ENCODE measurements at regions not wholly inside any gene's neighbourhood (a gene's known extent, or its start where the extent isn't known, plus 50 kb on each side); places are given as distances from the start of the nearest gene placed in this dataset.

- Histone ChIP-seq H2BK20ac (ENCODE audit: low read depth, low read length, poor library complexity, severe bottlenecking) (no peak overlapping the region), H3K4me1 (ENCODE audit: insufficient read depth, low read length) (peaks cover 3% of the 10 kb centered on the region; the same call in 1 of the 2 replicates), H4K91ac (ENCODE audit: insufficient read length, low read depth, low read length) (no peak overlapping the region), H3K14ac (ENCODE audit: insufficient read depth, low read length) (no peak overlapping the region), H3K23ac (ENCODE audit: insufficient read length, low read depth, low read length) (no peak overlapping the region), H3K27ac (ENCODE audit: insufficient read length, low read depth, low read length) (no peak overlapping the region), H2BK120ac (ENCODE audit: low read depth, low read length, poor library complexity, severe bottlenecking) (no peak overlapping the region), H4K20me1 (ENCODE audit: control insufficient read depth, insufficient read depth, insufficient read length) (no peaks in the 10 kb centered on the region), H3K4ac (ENCODE audit: low read depth, low read length) (no peak overlapping the region), H3K9ac (ENCODE audit: extremely low read depth, insufficient read length, low read length) (no peak overlapping the region), H4K5ac (ENCODE audit: insufficient read length, low read depth, low read length) (no peak overlapping the region), H3K9me3 (ENCODE audit: control insufficient read depth, low read depth, low read length) (no peaks in the 10 kb centered on the region), H3K4me2 (ENCODE audit: insufficient read depth, insufficient read length, low read length) (no peak overlapping the region), H4K8ac (replicated peaks; ENCODE audit: insufficient read length, low read depth, low read length) (no peak overlapping the region), H3K79me2 (ENCODE audit: insufficient read depth, low read length) (no peaks in the 10 kb centered on the region), H2AFZ (ENCODE audit: low read length) (no peak overlapping the region), H3K79me1 (ENCODE audit: insufficient read depth, low read depth, low read length, poor library complexity, severe bottlenecking) (no peaks in the 10 kb centered on the region), H3T11ph (ENCODE audit: low read length) (no peak overlapping the region), H3K18ac (ENCODE audit: insufficient read length, low read depth, low read length) (no peak overlapping the region), H3K23me2 (ENCODE audit: insufficient read length, low read depth, low read length, poor library complexity, severe bottlenecking) (no peaks in the 10 kb centered on the region), H2BK15ac (ENCODE audit: low read depth, low read length) (no peak overlapping the region), H3K56ac (ENCODE audit: insufficient read length, low read depth, low read length) (no peak overlapping the region), H3K27me3 (ENCODE audit: insufficient read depth, low read length) (no peaks in the 10 kb centered on the region), H2BK5ac (ENCODE audit: insufficient read length, low read length) (no peak overlapping the region), H2AK5ac (ENCODE audit: insufficient read length, low read length) (no peak overlapping the region), H2BK12ac (ENCODE audit: insufficient read length, low read depth, low read length) (no peak overlapping the region)
- no peak for TF ChIP-seq CTCF (conservative IDR thresholded peaks at IDR 0.05)
- no peaks in the 10 kb centered on the region; a peak in 1 of 7 replicates for H3K36me3 Mint-ChIP-seq (ENCODE audit: insufficient read depth in 1 of 3, low read depth in 3 of 3)
- H3K9me3 Mint-ChIP-seq: peaks cover 2 to 12% of the 10 kb centered on the region in 2 experiments; a peak in 2 of 5 replicates
- H3K27me3 Mint-ChIP-seq (ENCODE audit: low read depth): peaks cover 19% of the 10 kb centered on the region
- H3K4me3 Mint-ChIP-seq: no peak overlapping the region
- no peak overlapping the region for H3K27ac Mint-ChIP-seq
- WGBS (ENCODE audit: extremely low coverage, insufficient read length, low lambda C conversion rate): no CpG with 5 or more reads among the region's 3 CpGs
- H3K4me1 Mint-ChIP-seq: peaks cover 4 to 8% of the 10 kb centered on the region in 2 experiments; a peak in 3 of 4 replicates
- DNase-seq: no peak
These were observed 257.1 kb downstream of the LY86 start for GRCh38 chr6:6845603-6846002.
